Keratinocyte (primary cell): ENCODE measurements at regions not wholly inside any gene's neighbourhood (a gene's known extent, or its start where the extent isn't known, plus 50 kb on each side); places are given as distances from the start of the nearest gene placed in this dataset.

ENCODE experiments used
- DNase-seq: peaks from one replicate; pipeline ENCODE4 v3.0.0-alpha.2; 2011; ENCODE audit warnings: low read depth, missing footprints, low spot score
- FAIRE-seq: peaks from 2 replicates; lab custom pipeline; 2011; peaks lifted over from hg19 to GRCh38; lab: Jason Lieb, UNC
- H2AFZ ChIP-seq: 2 replicates; pipeline ENCODE4 v1.6.0; 2012; ENCODE audit warnings: low read length, control low read depth, inconsistent platforms; ENCODE audit not compliant: control insufficient read depth
- H3K27ac ChIP-seq: 2 replicates; pipeline ENCODE4 v1.5.1; 2011; ENCODE audit warnings: low read length; ENCODE audit not compliant: control insufficient read depth, insufficient read depth
- H3K27me3 ChIP-seq: 3 replicates; pipeline ENCODE4 v1.6.0; 2011; ENCODE audit warnings: low read length; ENCODE audit not compliant: control insufficient read depth, insufficient read depth; ENCODE audit errors: extremely low read depth
- H3K36me3 ChIP-seq, 2 experiments: 2 replicates in 1 of 2; 3 replicates in 1 of 2; pipeline ENCODE4 v1.5.1; 2011; ENCODE audit warnings: low read length in 2 of 2, mild to moderate bottlenecking in 1 of 2; ENCODE audit not compliant: control insufficient read depth in 2 of 2, insufficient read depth in 2 of 2; ENCODE audit errors: extremely low read depth in 1 of 2
- H3K4me1 ChIP-seq: 3 replicates; pipeline ENCODE4 v1.5.1; 2011; ENCODE audit warnings: low read length; ENCODE audit not compliant: control insufficient read depth, insufficient read depth; ENCODE audit errors: extremely low read depth
- H3K4me2 ChIP-seq: 3 replicates; pipeline ENCODE4 v1.6.0; 2011; ENCODE audit warnings: low read depth, low read length; ENCODE audit not compliant: control insufficient read depth, insufficient read depth; ENCODE audit errors: extremely low read depth
- H3K4me3 ChIP-seq, 3 experiments: fragments of 200-600 bp in 1 of 3; sonication (generic) in 1 of 3; 2 replicates in 2 of 3; 3 replicates in 1 of 3; pipeline ENCODE4 v1.5.1; 2011 to 2016; ENCODE audit warnings: low read length in 3 of 3, mild to moderate bottlenecking in 3 of 3, control low read depth in 2 of 3, inconsistent platforms in 1 of 3, low read depth in 1 of 3, mixed read lengths in 1 of 3, mixed run types in 1 of 3, moderate library complexity in 1 of 3; ENCODE audit not compliant: control insufficient read depth in 2 of 3, insufficient read depth in 2 of 3; ENCODE audit errors: extremely low read depth in 1 of 3
- H3K79me2 ChIP-seq: 2 replicates; pipeline ENCODE4 v1.6.0; 2012; ENCODE audit warnings: low read length; ENCODE audit not compliant: control insufficient read depth, insufficient read depth
- H3K9ac ChIP-seq: 3 replicates; pipeline ENCODE4 v1.6.0; 2011; ENCODE audit warnings: low read length; ENCODE audit not compliant: control insufficient read depth, insufficient read depth; ENCODE audit errors: extremely low read depth
- H3K9me1 ChIP-seq: 3 replicates; pipeline ENCODE4 v1.6.0; 2011; ENCODE audit warnings: low read length; ENCODE audit not compliant: control insufficient read depth, insufficient read depth; ENCODE audit errors: extremely low read depth
- H3K9me3 ChIP-seq: 2 replicates; pipeline ENCODE4 v1.5.1; 2012; ENCODE audit warnings: low read depth, low read length; ENCODE audit not compliant: control insufficient read depth
- H4K20me1 ChIP-seq: 3 replicates; pipeline ENCODE4 v1.6.0; 2011; ENCODE audit warnings: low read length; ENCODE audit not compliant: control insufficient read depth, insufficient read depth; ENCODE audit errors: extremely low read depth
- EZH2 ChIP-seq: IDR thresholded peaks from one replicate; pipeline ENCODE4 v1.6.1; 2012; ENCODE audit warnings: inconsistent platforms, mild to moderate bottlenecking, low read length, moderate library complexity
- dilution Hi-C: fragments of 300-500 bp; cut with MboI; formaldehyde crosslinking; loops from one replicate; pipeline ENCODE4 v1.7.0; 2020; ENCODE audit warnings: low sequenced_read_pairs; ENCODE audit not compliant: extremely low pct_ligation_motif_present
- TF ChIP-seq, protein P1 (sequence below), 3 experiments: IDR thresholded peaks in 1 of 3; conservative IDR thresholded peaks in 1 of 3; optimal IDR thresholded peaks in 1 of 3; 2 replicates in 2 of 3; 3 replicates in 1 of 3; pipeline versions ENCODE3 to v1.5.1; 2011; ENCODE audit warnings: low read length in 3 of 3, mild to moderate bottlenecking in 3 of 3, moderate library complexity in 2 of 3, control low read depth in 1 of 3, inconsistent platforms in 1 of 3; ENCODE audit not compliant: insufficient read depth in 2 of 3; ENCODE audit errors: extremely low read depth in 1 of 3

DNA sequence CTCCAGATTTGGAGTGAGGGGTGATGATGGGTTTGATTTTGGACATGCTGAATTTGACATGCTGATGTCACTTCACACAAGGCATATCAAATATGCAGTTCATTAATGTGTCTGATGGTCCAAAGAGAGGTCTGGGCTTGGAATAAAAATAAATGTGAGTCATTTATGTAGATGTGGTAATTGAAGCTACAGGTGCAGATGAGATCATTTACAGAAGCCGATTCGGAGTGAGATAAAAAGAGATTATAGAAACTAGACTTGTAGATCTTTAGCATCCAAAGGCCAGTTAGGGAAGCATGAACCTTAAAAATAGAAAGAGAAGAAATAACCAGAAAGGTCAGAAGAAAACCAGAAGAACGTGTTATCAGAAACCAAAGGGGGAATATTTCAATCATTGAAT lies 350.9 kb upstream of the ZP4 start:
- Histone ChIP-seq H3K4me2 (no peak overlapping the region), H2AFZ (no peak overlapping the region), H3K9ac (no peak overlapping the region), H3K36me3 (no peaks in the 10 kb centered on the region), H3K79me2 (no peaks in the 10 kb centered on the region), H3K9me3 (no peaks in the 10 kb centered on the region), H3K27me3 (no peaks in the 10 kb centered on the region), H3K4me3 (no peak overlapping the region), H3K27ac (no peak overlapping the region), H3K9me1 (no peaks in the 10 kb centered on the region), H3K4me1 (no peaks in the 10 kb centered on the region), H4K20me1 (no peaks in the 10 kb centered on the region)
- TF ChIP-seq, protein P1, sequence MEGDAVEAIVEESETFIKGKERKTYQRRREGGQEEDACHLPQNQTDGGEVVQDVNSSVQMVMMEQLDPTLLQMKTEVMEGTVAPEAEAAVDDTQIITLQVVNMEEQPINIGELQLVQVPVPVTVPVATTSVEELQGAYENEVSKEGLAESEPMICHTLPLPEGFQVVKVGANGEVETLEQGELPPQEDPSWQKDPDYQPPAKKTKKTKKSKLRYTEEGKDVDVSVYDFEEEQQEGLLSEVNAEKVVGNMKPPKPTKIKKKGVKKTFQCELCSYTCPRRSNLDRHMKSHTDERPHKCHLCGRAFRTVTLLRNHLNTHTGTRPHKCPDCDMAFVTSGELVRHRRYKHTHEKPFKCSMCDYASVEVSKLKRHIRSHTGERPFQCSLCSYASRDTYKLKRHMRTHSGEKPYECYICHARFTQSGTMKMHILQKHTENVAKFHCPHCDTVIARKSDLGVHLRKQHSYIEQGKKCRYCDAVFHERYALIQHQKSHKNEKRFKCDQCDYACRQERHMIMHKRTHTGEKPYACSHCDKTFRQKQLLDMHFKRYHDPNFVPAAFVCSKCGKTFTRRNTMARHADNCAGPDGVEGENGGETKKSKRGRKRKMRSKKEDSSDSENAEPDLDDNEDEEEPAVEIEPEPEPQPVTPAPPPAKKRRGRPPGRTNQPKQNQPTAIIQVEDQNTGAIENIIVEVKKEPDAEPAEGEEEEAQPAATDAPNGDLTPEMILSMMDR (optimal IDR thresholded peaks at IDR 0.05 in 1 of 3, IDR thresholded peaks at IDR 0.05 in 1 of 3, conservative IDR thresholded peaks at IDR 0.05 in 1 of 3; ENCODE audit: extremely low read depth in 1 of 3, insufficient read depth in 2 of 3, low read length in 3 of 3) = no peak
- no peak for TF ChIP-seq EZH2
- dilution Hi-C loops = no loop called here
- FAIRE-seq = no peak
- no peak for DNase-seq

DNA sequence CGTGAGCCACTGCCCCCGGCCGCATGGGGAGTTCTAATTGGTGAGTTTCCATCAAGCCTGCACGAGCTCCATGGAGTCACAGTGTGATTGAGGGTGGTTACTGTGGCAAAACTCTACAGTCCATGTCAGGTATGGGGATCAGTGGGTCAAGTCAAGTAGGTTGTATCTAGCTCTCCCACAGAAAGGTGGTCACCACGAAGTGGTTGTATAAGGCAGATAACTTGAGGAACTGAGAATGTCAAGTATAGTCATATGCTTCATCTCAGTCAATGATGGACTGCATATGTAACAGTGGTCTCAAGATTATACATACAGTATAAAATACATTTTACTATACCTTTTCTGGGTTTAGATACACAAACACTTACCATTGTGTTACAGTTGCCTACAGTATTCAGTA lies 348.6 kb upstream of the ZP4 start:
- Histone ChIP-seq H3K79me2 (no peaks in the 10 kb centered on the region), H3K9me1 (no peaks in the 10 kb centered on the region), H3K4me3 (no peak overlapping the region), H3K36me3 (no peaks in the 10 kb centered on the region), H2AFZ (no peak overlapping the region), H3K27me3 (no peaks in the 10 kb centered on the region), H3K27ac (no peak overlapping the region), H4K20me1 (no peaks in the 10 kb centered on the region), H3K4me1 (no peaks in the 10 kb centered on the region), H3K9ac (no peak overlapping the region), H3K4me2 (no peak overlapping the region), H3K9me3 (no peaks in the 10 kb centered on the region)
- dilution Hi-C loops = no loop called here
- TF ChIP-seq, protein P1 (optimal IDR thresholded peaks at IDR 0.05 in 1 of 3, IDR thresholded peaks at IDR 0.05 in 1 of 3, conservative IDR thresholded peaks at IDR 0.05 in 1 of 3; ENCODE audit: extremely low read depth in 1 of 3, insufficient read depth in 2 of 3, low read length in 3 of 3) = no peak
- no peak for TF ChIP-seq EZH2
- FAIRE-seq (no peak), DNase-seq (no peak)
